IMR-90 (cell line): ENCODE measurements at regions not wholly inside any gene's neighbourhood (a gene's known extent, or its start where the extent isn't known, plus 50 kb on each side); places are given as distances from the start of the nearest gene placed in this dataset.

Experiments
- ATAC-seq: fragments of 200-7000 bp; cut with Tn5 transposase; 2 replicates; pipeline ENCODE4 v1.9.1; 2020; ENCODE audit warnings: low read depth, mild to moderate bottlenecking, moderate library complexity
- BruUV-seq: library from RNA; stranded (reverse); fragments of 400-500 nt; replicated peaks from 2 replicates; lab custom pipeline; 2021; lab: Mats Ljungman, UMichigan
- CTCF ChIA-PET: fragments of 300-600 bp; formaldehyde crosslinking; extraction: SDS; loops from one replicate; lab custom pipeline; 2021; ENCODE audit warnings: antibody characterized with exemption; lab: Yijun Ruan, JAX
- POLR2A ChIA-PET: fragments of 300-600 bp; sonication (Branson Sonifier 250); formaldehyde crosslinking; loops from one replicate; lab custom pipeline; 2022; ENCODE audit warnings: antibody characterized with exemption; ENCODE audit not compliant: unreplicated experiment; lab: Charles Lee
- DNase-seq: peaks from one replicate; pipeline ENCODE4 v3.0.0; 2013
- H2AFZ ChIP-seq: replicated peaks from 2 replicates; pipeline ENCODE3; 2013; ENCODE audit warnings: low read length, mild to moderate bottlenecking; ENCODE audit not compliant: poor library complexity
- H2AK5ac ChIP-seq: 2 replicates; pipeline ENCODE4 v1.6.1; 2013; ENCODE audit warnings: low read depth, low read length, inconsistent platforms
- H2AK9ac ChIP-seq: replicated peaks from 2 replicates; pipeline ENCODE3; 2013; ENCODE audit warnings: mild to moderate bottlenecking, low read depth, low read length, moderate library complexity; ENCODE audit not compliant: poor library complexity
- H2BK120ac ChIP-seq: 2 replicates; pipeline ENCODE4 v1.6.1; 2013; ENCODE audit warnings: low read depth, low read length, inconsistent platforms
- H2BK15ac ChIP-seq: 3 replicates; pipeline ENCODE4 v1.6.1; 2013; ENCODE audit warnings: low read depth, low read length, inconsistent platforms
- H2BK20ac ChIP-seq: 2 replicates; pipeline ENCODE4 v1.6.1; 2013; ENCODE audit warnings: low read depth, mild to moderate bottlenecking, inconsistent platforms, low read length, moderate library complexity
- H2BK5ac ChIP-seq: 2 replicates; pipeline ENCODE4 v1.6.1; 2013; ENCODE audit warnings: mild to moderate bottlenecking, low read depth, low read length, inconsistent platforms; ENCODE audit not compliant: poor library complexity, severe bottlenecking
- H3K14ac ChIP-seq: replicated peaks from 2 replicates; pipeline ENCODE4 v1.6.1; 2013; ENCODE audit warnings: low read depth, low read length, inconsistent platforms
- H3K18ac ChIP-seq: 2 replicates; pipeline ENCODE4 v1.6.1; 2013; ENCODE audit warnings: low read depth, low read length, control low read depth
- H3K23ac ChIP-seq: 2 replicates; pipeline ENCODE4 v1.6.1; 2013; ENCODE audit warnings: low read depth, low read length, inconsistent platforms
- H3K27ac ChIP-seq: 2 replicates; pipeline ENCODE4 v1.5.1; 2013; ENCODE audit warnings: mild to moderate bottlenecking, control low read depth, low read length; ENCODE audit not compliant: insufficient read depth
- H3K27me3 ChIP-seq: 2 replicates; pipeline ENCODE4 v1.6.1; 2013; ENCODE audit warnings: low read length; ENCODE audit not compliant: control insufficient read depth, insufficient read depth
- H3K36me3 ChIP-seq: 2 replicates; pipeline ENCODE4 v1.6.1; 2013; ENCODE audit warnings: low read length, mixed read lengths; ENCODE audit not compliant: control insufficient read depth, insufficient read depth
- H3K4ac ChIP-seq: 2 replicates; pipeline ENCODE4 v1.6.1; 2013; ENCODE audit warnings: low read depth, low read length, inconsistent platforms
- H3K4me1 ChIP-seq: 2 replicates; pipeline ENCODE4 v1.6.1; 2013; ENCODE audit warnings: low read length, mixed read lengths; ENCODE audit not compliant: control insufficient read depth, insufficient read depth
- H3K4me2 ChIP-seq: 2 replicates; pipeline ENCODE4 v1.6.1; 2013; ENCODE audit warnings: low read depth, mild to moderate bottlenecking, control low read depth, low read length, moderate library complexity
- H3K4me3 ChIP-seq: 2 replicates; pipeline ENCODE4 v1.5.1; 2013; ENCODE audit warnings: low read depth, mild to moderate bottlenecking, control low read depth, low read length, moderate library complexity; ENCODE audit not compliant: insufficient read depth
- H3K56ac ChIP-seq: 2 replicates; pipeline ENCODE4 v1.6.1; 2013; ENCODE audit warnings: low read length, inconsistent platforms; ENCODE audit not compliant: insufficient read depth; ENCODE audit errors: extremely low read depth
- H3K79me1 ChIP-seq, 2 experiments: 2 replicates each; pipeline ENCODE4 v1.6.1; 2013; ENCODE audit warnings: low read length in 2 of 2, inconsistent platforms in 1 of 2, low read depth in 1 of 2
- H3K9ac ChIP-seq: 2 replicates; pipeline ENCODE4 v1.6.1; 2013; ENCODE audit warnings: low read depth, low read length, control low read depth
- H3K9me1 ChIP-seq: 2 replicates; pipeline ENCODE4 v1.6.1; 2013; ENCODE audit warnings: low read length, inconsistent platforms; ENCODE audit not compliant: insufficient read depth
- H3K9me3 ChIP-seq: 2 replicates; pipeline ENCODE4 v1.6.1; 2013; ENCODE audit warnings: low read length; ENCODE audit not compliant: control insufficient read depth, insufficient read depth
- H4K20me1 ChIP-seq: 2 replicates; pipeline ENCODE4 v1.6.1; 2013; ENCODE audit warnings: low read length, inconsistent platforms; ENCODE audit not compliant: insufficient read depth
- H4K5ac ChIP-seq: 2 replicates; pipeline ENCODE4 v1.6.1; 2013; ENCODE audit warnings: mild to moderate bottlenecking, low read depth, low read length, control low read depth
- H4K8ac ChIP-seq, 2 experiments: 2 replicates each; pipeline ENCODE4 v1.6.1; 2013; ENCODE audit warnings: low read depth in 2 of 2, low read length in 2 of 2, control low read depth in 1 of 2, inconsistent platforms in 1 of 2
- H4K91ac ChIP-seq: 2 replicates; pipeline ENCODE4 v1.6.1; 2013; ENCODE audit warnings: low read depth, low read length, inconsistent platforms; ENCODE audit not compliant: insufficient read depth
- CEBPB ChIP-seq: IDR thresholded peaks from 2 replicates; pipeline ENCODE4 v1.6.1; 2012; ENCODE audit warnings: low read depth, low read length, improper control_type of control experiment
- ELK1 ChIP-seq: fragments of 150-350 bp; IDR thresholded peaks from 2 replicates; pipeline ENCODE4 v1.6.1; 2016; ENCODE audit warnings: low read depth, mild to moderate bottlenecking, low read length, moderate library complexity, borderline replicate concordance
- RFX5 ChIP-seq: IDR thresholded peaks from 2 replicates; pipeline ENCODE4 v1.8.0; 2012; ENCODE audit warnings: low read depth, mild to moderate bottlenecking, low read length, moderate library complexity
- WGBS, 2 experiments: methylation state at CpG; one replicate each; pipeline versions ENCODE4 v1.1.5 to v1.1.7; 2013; ENCODE audit warnings: missing lambda C conversion rate in 2 of 2; ENCODE audit not compliant: insufficient read length in 1 of 2; ENCODE audit errors: extremely low coverage in 2 of 2; 5-methylcytosine and 5-hydroxymethylcytosine counted together
- dilution Hi-C: fragments of 300-500 bp; cut with HindIII; formaldehyde crosslinking; loops from one replicate; pipeline ENCODE4 v1.14.3; 2018; ENCODE audit warnings: low sequenced_read_pairs; ENCODE audit not compliant: unreplicated experiment
- in situ Hi-C: fragments of 300-500 bp; cut with MboI; formaldehyde crosslinking; loops from 3 replicates; pipeline ENCODE4 v1.14.3; 2019; ENCODE audit warnings: low sequenced_read_pairs, inconsistent platforms, mixed read lengths
- intact Hi-C: fragments of 100-400 bp; cut with micrococcal nuclease; formaldehyde crosslinking; loops from 2 replicates; pipeline ENCODE4 v1.10.0; 2022

GRCh38 chr16:87012954-87013938 is 303.9 kb downstream of the C16orf95 start:
- Histone ChIP-seq H2BK20ac (no peak overlapping the region), H2BK15ac (no peak overlapping the region), H3K4me1 (0 out of 2 replicates have a peak, but pooled peaks cover 1% of the 10 kb centered on the region), H3K27ac (no peak overlapping the region), H4K20me1 (no peaks in the 10 kb centered on the region), H3K56ac (no peak overlapping the region), H3K4me3 (no peak overlapping the region), H3K9me1 (no peaks in the 10 kb centered on the region), H2BK5ac (peak overlapping the region; percentile 26), H3K36me3 (no peaks in the 10 kb centered on the region), H3K4me2 (no peak overlapping the region), H4K91ac (no peak overlapping the region), H3K14ac (no peak overlapping the region), H3K9me3 (peaks cover 6% of the 10 kb centered on the region; the same call in 1 of the 2 replicates), H2BK120ac (no peak overlapping the region), H3K18ac (no peak overlapping the region), H2AK9ac (no peak overlapping the region), H3K4ac (no peak overlapping the region), H4K8ac (no peak overlapping the region), H3K79me1 (no peaks in the 10 kb centered on the region), H2AFZ (peak overlapping the region; percentile 66), H3K23ac (no peak overlapping the region), H4K5ac (no peak overlapping the region), H3K27me3 (0 out of 2 replicates have a peak, but pooled peaks cover 2% of the 10 kb centered on the region), H3K9ac (no peak overlapping the region), H2AK5ac (0 out of 2 replicates have a peak overlapping the region, but pooled peaks have one; percentile 33)
- dilution Hi-C loops = no loop called here
- TF ChIP-seq ELK1 = no peak
- TF ChIP-seq CEBPB = 0 out of 2 replicates have a peak, but pooled peaks have one; percentile 22
- no peak for TF ChIP-seq RFX5
- no peak for DNase-seq
- intact Hi-C loops = no loop called here
- POLR2A ChIA-PET = no interaction called here
- BruUV-seq = no TSS peak
- no peak for ATAC-seq
- in situ Hi-C loops = no loop called here
- CTCF ChIA-PET = no interaction called here
- 65 to 100% methylated on average over 4 to 18 of the region's 37 CpGs for WGBS, 2 experiments
